SK-N-SH (cell line): ENCODE measurements at regions not wholly inside any gene's neighbourhood (a gene's known extent, or its start where the extent isn't known, plus 50 kb on each side); places are given as distances from the start of the nearest gene placed in this dataset.

Source experiments
- CTCF ChIA-PET: fragments of 300-600, 350-600 bp; formaldehyde crosslinking; extraction: SDS; loops from one replicate; lab custom pipeline; 2021; lab: Yijun Ruan, JAX
- POLR2A ChIA-PET: fragments of 350-600 bp; sonication (Branson Sonifier 250); formaldehyde crosslinking; extraction: SDS; loops from one replicate; lab custom pipeline; 2020; ENCODE audit warnings: antibody characterized with exemption, inconsistent platforms; lab: Yijun Ruan, JAX
- DNase-seq: peaks from one replicate; pipeline ENCODE4 v3.0.0; 2012
- H2AFZ ChIP-seq: fragments of 200-600 bp; sonication (generic); 2 replicates; pipeline ENCODE4 v1.8.1; 2016; ENCODE audit warnings: antibody characterized with exemption, mild to moderate bottlenecking, low read depth
- H3F3A ChIP-seq: fragments of 200-600 bp; sonication (generic); replicated peaks from 2 replicates; pipeline ENCODE3; 2016; ENCODE audit warnings: antibody characterized with exemption, mild to moderate bottlenecking; ENCODE audit not compliant: insufficient read depth
- H3K27ac ChIP-seq, 2 experiments: fragments of 200-500 bp in 1 of 2; fragments of 200-600 bp in 1 of 2; sonication (Bioruptor generic) in 1 of 2; sonication (generic), shearing (Covaris generic) in 1 of 2; 2 replicates each; pipeline versions ENCODE4 v1.5.1 to v1.6.1; 2014 to 2016; ENCODE audit warnings: low read depth in 2 of 2, inconsistent platforms in 1 of 2, low read length in 1 of 2, mild to moderate bottlenecking in 1 of 2, mixed read lengths in 1 of 2
- H3K27me3 ChIP-seq: fragments of 200-600 bp; sonication (generic), shearing (Covaris generic); 2 replicates; pipeline ENCODE4 v1.6.1; 2016; ENCODE audit warnings: mixed run types; ENCODE audit not compliant: insufficient read depth
- H3K36me3 ChIP-seq, 2 experiments: fragments of 200-500 bp in 1 of 2; fragments of 200-600 bp in 1 of 2; sonication (Bioruptor generic) in 1 of 2; sonication (generic) in 1 of 2; replicated peaks in 1 of 2; 2 replicates each; pipeline versions ENCODE3 to v1.5.1; 2014 to 2016; ENCODE audit warnings: low read length in 1 of 2, mild to moderate bottlenecking in 1 of 2; ENCODE audit not compliant: insufficient read depth in 2 of 2, control insufficient read depth in 1 of 2
- H3K4me1 ChIP-seq, 2 experiments: fragments of 200-500 bp in 1 of 2; fragments of 200-600 bp in 1 of 2; sonication (Bioruptor generic) in 1 of 2; sonication (generic), shearing (Covaris generic) in 1 of 2; 2 replicates each; pipeline versions ENCODE4 v1.5.1 to v1.6.1; 2014 to 2016; ENCODE audit warnings: low read depth in 1 of 2, low read length in 1 of 2, mixed run types in 1 of 2; ENCODE audit not compliant: insufficient read depth in 2 of 2, control insufficient read depth in 1 of 2
- H3K4me2 ChIP-seq: fragments of 200-600 bp; sonication (generic), shearing (Covaris generic); 2 replicates; pipeline ENCODE4 v1.6.1; 2017; ENCODE audit warnings: mixed run types
- H3K4me3 ChIP-seq, 2 experiments: fragments of 200-500 bp in 1 of 2; fragments of 200-600 bp in 1 of 2; sonication (Bioruptor generic) in 1 of 2; sonication (generic), shearing (Covaris generic) in 1 of 2; 2 replicates each; pipeline versions ENCODE4 v1.5.1 to v1.8.1; 2014 to 2016; ENCODE audit warnings: low read depth in 2 of 2, inconsistent platforms in 1 of 2, low read length in 1 of 2, mild to moderate bottlenecking in 1 of 2, mixed read lengths in 1 of 2, moderate library complexity in 1 of 2
- H3K79me2 ChIP-seq: fragments of 200-600 bp; sonication (generic); 2 replicates; pipeline ENCODE4 v1.8.1; 2017; ENCODE audit warnings: mild to moderate bottlenecking; ENCODE audit not compliant: insufficient read depth
- H3K9ac ChIP-seq: fragments of 200-600 bp; sonication (generic); 2 replicates; pipeline ENCODE4 v1.6.1; 2017; ENCODE audit warnings: mixed run types
- H3K9me2 ChIP-seq: fragments of 200-600 bp; sonication (generic); 2 replicates; pipeline ENCODE4 v1.6.1; 2017; ENCODE audit warnings: mixed run types
- H3K9me3 ChIP-seq: fragments of 200-600 bp; sonication (generic); 2 replicates; pipeline ENCODE4 v1.6.1; 2017; ENCODE audit warnings: mixed run types, mild to moderate bottlenecking, moderate library complexity
- H4K20me1 ChIP-seq: fragments of 200-600 bp; sonication (generic); 2 replicates; pipeline ENCODE4 v1.6.1; 2017; ENCODE audit warnings: mild to moderate bottlenecking, mixed run types; ENCODE audit not compliant: insufficient read depth
- CHD2 ChIP-seq: fragments of 150-350 bp; IDR thresholded peaks from 2 replicates; pipeline ENCODE4 v1.6.1; 2018; ENCODE audit warnings: low read length; ENCODE audit not compliant: partially characterized antibody
- ELF1 ChIP-seq: IDR thresholded peaks from 2 replicates; pipeline ENCODE4 v1.4.0; 2012
- EP300 ChIP-seq, 2 experiments: IDR thresholded peaks; 2 replicates each; pipeline versions ENCODE4 v1.4.0 to v1.6.1; 2012; ENCODE audit warnings: borderline replicate concordance in 1 of 2, low read depth in 1 of 2, low read length in 1 of 2
- FOSL2 ChIP-seq: IDR thresholded peaks from 2 replicates; pipeline ENCODE4 v1.4.0; 2012; ENCODE audit warnings: low read depth, mild to moderate bottlenecking, moderate library complexity, borderline replicate concordance
- FOXJ3 ChIP-seq: sonication (generic); formaldehyde crosslinking; IDR thresholded peaks from 2 replicates; pipeline ENCODE4 v1.5.1; 2020; ENCODE audit warnings: mild to moderate bottlenecking, missing genetic modification reagents
- GABPA ChIP-seq: IDR thresholded peaks from 2 replicates; pipeline ENCODE4 v1.4.0; 2012; ENCODE audit warnings: low read depth, mild to moderate bottlenecking
- GATA2 ChIP-seq: sonication (generic); formaldehyde crosslinking; IDR thresholded peaks from 2 replicates; pipeline ENCODE4 v1.5.0; 2020; ENCODE audit warnings: mild to moderate bottlenecking, missing genetic modification reagents
- JUND ChIP-seq: IDR thresholded peaks from 2 replicates; pipeline ENCODE4 v1.4.0; 2012
- MAX ChIP-seq: IDR thresholded peaks from 2 replicates; pipeline ENCODE4 v1.4.0; 2012; ENCODE audit warnings: low read depth
- MEF2A ChIP-seq: IDR thresholded peaks from 2 replicates; pipeline ENCODE4 v1.4.0; 2012; ENCODE audit warnings: low read depth, borderline replicate concordance
- MXI1 ChIP-seq: IDR thresholded peaks from 2 replicates; pipeline ENCODE4 v1.6.1; 2012; ENCODE audit warnings: mild to moderate bottlenecking, low read depth, low read length, improper control_type of control experiment
- PBX3 ChIP-seq: IDR thresholded peaks from 2 replicates; pipeline ENCODE4; 2012
- POLR2AphosphoS5 ChIP-seq: IDR thresholded peaks from 2 replicates; pipeline ENCODE4 v1.6.1; 2012; ENCODE audit warnings: low read depth, low read length
- RAD21 ChIP-seq: IDR thresholded peaks from 2 replicates; pipeline ENCODE4 v1.6.1; 2012; ENCODE audit warnings: mild to moderate bottlenecking, low read length
- RFX5 ChIP-seq: IDR thresholded peaks from 2 replicates; pipeline ENCODE4 v1.6.1; 2012; ENCODE audit warnings: mild to moderate bottlenecking, improper control_type of control experiment, low read length
- SIN3A ChIP-seq: IDR thresholded peaks from 2 replicates; pipeline ENCODE4 v1.6.1; 2012; ENCODE audit warnings: low read depth, mild to moderate bottlenecking, low read length, moderate library complexity, borderline replicate concordance
- SMC3 ChIP-seq: IDR thresholded peaks from 2 replicates; pipeline ENCODE4 v1.6.1; 2012; ENCODE audit warnings: low read depth, low read length, improper control_type of control experiment
- TCF12 ChIP-seq: IDR thresholded peaks from 2 replicates; pipeline ENCODE4 v1.4.0; 2012
- TEAD4 ChIP-seq: IDR thresholded peaks from 2 replicates; pipeline ENCODE4 v1.4.0; 2012; ENCODE audit warnings: mild to moderate bottlenecking, borderline replicate concordance; ENCODE audit not compliant: insufficient read depth
- USF1 ChIP-seq: IDR thresholded peaks from 2 replicates; pipeline ENCODE4 v1.4.0; 2012; ENCODE audit warnings: low read depth, borderline replicate concordance
- WGBS: methylation state at CpG from one replicate; pipeline ENCODE4 v1.1.6; 2017; ENCODE audit warnings: low lambda C conversion rate; 5-methylcytosine and 5-hydroxymethylcytosine counted together
- TF ChIP-seq, protein P1 (sequence below): fragments of 150-350 bp; IDR thresholded peaks from 2 replicates; pipeline ENCODE4 v1.6.1; 2016; ENCODE audit warnings: mild to moderate bottlenecking, low read depth, low read length
- TF ChIP-seq, protein P2 (sequence below): fragments of 200-600 bp; sonication (generic); IDR thresholded peaks from 2 replicates; pipeline ENCODE4 v1.6.1; 2017; ENCODE audit warnings: antibody characterized with exemption, mild to moderate bottlenecking, moderate library complexity

DNA sequence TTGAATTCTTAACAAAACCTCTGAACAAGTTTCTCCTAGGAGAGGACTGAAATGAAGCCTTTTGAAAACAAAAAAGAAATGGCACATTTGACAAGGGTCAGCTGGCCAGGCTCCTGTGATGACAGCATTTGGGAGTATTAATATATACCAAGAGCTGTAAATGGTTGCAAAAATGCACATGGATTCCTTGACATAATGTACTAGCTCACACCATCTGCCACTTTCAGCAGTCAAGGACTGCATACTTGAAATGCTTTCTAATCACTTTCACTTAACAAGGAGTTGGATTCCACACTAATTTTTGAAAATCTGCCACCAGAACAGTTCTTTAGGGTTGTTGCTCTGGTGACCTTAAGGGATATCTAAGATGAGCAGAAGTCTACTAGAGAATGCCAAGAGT is 236.7 kb upstream of the TOX3 start (continued):
- TF ChIP-seq PBX3 (no peak), MEF2A (no peak), RFX5 (no peak)

GRCh38 chr16:52781005-52781630 is 234.2 kb upstream of the TOX3 start:
- Histone ChIP-seq H3K79me2 (no peaks in the 10 kb centered on the region), H3F3A (no peaks in the 10 kb centered on the region), H3K4me1 (no peaks in the 10 kb centered on the region), H3K36me3 (no peaks in the 10 kb centered on the region), H3K4me3 (no peak overlapping the region), H3K9ac (no peak overlapping the region), H3K4me2 (no peak overlapping the region), H3K9me2 (no peaks in the 10 kb centered on the region), H2AFZ (no peak overlapping the region), H4K20me1 (no peaks in the 10 kb centered on the region), H3K27ac (no peak overlapping the region), H3K9me3 (no peaks in the 10 kb centered on the region), H3K27me3 (no peaks in the 10 kb centered on the region)
- DNase-seq = no peak
- POLR2A ChIA-PET = no interaction called here
- 12% methylated on average over 11 of the region's 11 CpGs for WGBS
- CTCF ChIA-PET = no interaction called here
- TF ChIP-seq TCF12 = no peak
- TF ChIP-seq FOXJ3 (CRISPR knock-in tag) = no peak
- no peak for TF ChIP-seq MAX
- no peak for TF ChIP-seq ELF1
- TF ChIP-seq RFX5 = no peak
- no peak for TF ChIP-seq SIN3A
- no peak for TF ChIP-seq GATA2 (CRISPR knock-in tag)
- TF ChIP-seq JUND = no peak
- no peak for TF ChIP-seq USF1
- no peak for TF ChIP-seq POLR2AphosphoS5
- no peak for TF ChIP-seq EP300 (IDR thresholded peaks at IDR 0.05; ENCODE audit: borderline replicate concordance in 1 of 2, low read depth in 1 of 2, low read length in 1 of 2)
- no peak for TF ChIP-seq CHD2
- TF ChIP-seq GABPA = no peak
- TF ChIP-seq FOSL2 = no peak
- TF ChIP-seq MXI1 = no peak
- no peak for TF ChIP-seq RAD21
- TF ChIP-seq TEAD4 = no peak
- TF ChIP-seq, protein P1, sequence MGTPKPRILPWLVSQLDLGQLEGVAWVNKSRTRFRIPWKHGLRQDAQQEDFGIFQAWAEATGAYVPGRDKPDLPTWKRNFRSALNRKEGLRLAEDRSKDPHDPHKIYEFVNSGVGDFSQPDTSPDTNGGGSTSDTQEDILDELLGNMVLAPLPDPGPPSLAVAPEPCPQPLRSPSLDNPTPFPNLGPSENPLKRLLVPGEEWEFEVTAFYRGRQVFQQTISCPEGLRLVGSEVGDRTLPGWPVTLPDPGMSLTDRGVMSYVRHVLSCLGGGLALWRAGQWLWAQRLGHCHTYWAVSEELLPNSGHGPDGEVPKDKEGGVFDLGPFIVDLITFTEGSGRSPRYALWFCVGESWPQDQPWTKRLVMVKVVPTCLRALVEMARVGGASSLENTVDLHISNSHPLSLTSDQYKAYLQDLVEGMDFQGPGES = no peak
- no peak for TF ChIP-seq SMC3
- TF ChIP-seq, protein P2, sequence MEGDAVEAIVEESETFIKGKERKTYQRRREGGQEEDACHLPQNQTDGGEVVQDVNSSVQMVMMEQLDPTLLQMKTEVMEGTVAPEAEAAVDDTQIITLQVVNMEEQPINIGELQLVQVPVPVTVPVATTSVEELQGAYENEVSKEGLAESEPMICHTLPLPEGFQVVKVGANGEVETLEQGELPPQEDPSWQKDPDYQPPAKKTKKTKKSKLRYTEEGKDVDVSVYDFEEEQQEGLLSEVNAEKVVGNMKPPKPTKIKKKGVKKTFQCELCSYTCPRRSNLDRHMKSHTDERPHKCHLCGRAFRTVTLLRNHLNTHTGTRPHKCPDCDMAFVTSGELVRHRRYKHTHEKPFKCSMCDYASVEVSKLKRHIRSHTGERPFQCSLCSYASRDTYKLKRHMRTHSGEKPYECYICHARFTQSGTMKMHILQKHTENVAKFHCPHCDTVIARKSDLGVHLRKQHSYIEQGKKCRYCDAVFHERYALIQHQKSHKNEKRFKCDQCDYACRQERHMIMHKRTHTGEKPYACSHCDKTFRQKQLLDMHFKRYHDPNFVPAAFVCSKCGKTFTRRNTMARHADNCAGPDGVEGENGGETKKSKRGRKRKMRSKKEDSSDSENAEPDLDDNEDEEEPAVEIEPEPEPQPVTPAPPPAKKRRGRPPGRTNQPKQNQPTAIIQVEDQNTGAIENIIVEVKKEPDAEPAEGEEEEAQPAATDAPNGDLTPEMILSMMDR = no peak
